Osteocyte (in vitro differentiated cells): ENCODE measurements at regions not wholly inside any gene's neighbourhood (a gene's known extent, or its start where the extent isn't known, plus 50 kb on each side); places are given as distances from the start of the nearest gene placed in this dataset.
"Not testable (repeated sequence)": the region's sequence is repeated elsewhere in the genome, so short reads cannot be mapped to it uniquely, and the experiment has no call there.

Experiments
- DNase-seq: peaks from one replicate; pipeline ENCODE4 v3.0.0; 2021; ENCODE audit warnings: mixed read lengths; ENCODE audit not compliant: unreplicated experiment; ENCODE audit errors: extremely low spot score
- H3K27ac Mint-ChIP-seq: one replicate; pipeline ENCODE4 v1.8.0; 2021; ENCODE audit warnings: mild to moderate bottlenecking, mixed read lengths; ENCODE audit not compliant: unreplicated experiment
- H3K27me3 Mint-ChIP-seq: one replicate; pipeline ENCODE4 v1.8.0; 2021; ENCODE audit warnings: mixed read lengths; ENCODE audit not compliant: unreplicated experiment
- H3K36me3 Mint-ChIP-seq: one replicate; pipeline ENCODE4 v1.8.0; 2021; ENCODE audit warnings: mixed read lengths; ENCODE audit not compliant: unreplicated experiment
- H3K4me1 Mint-ChIP-seq: one replicate; pipeline ENCODE4 v1.8.0; 2021; ENCODE audit warnings: mixed read lengths; ENCODE audit not compliant: unreplicated experiment
- H3K4me3 Mint-ChIP-seq: one replicate; pipeline ENCODE4 v1.8.0; 2021; ENCODE audit warnings: mild to moderate bottlenecking, moderate library complexity, mixed read lengths; ENCODE audit not compliant: unreplicated experiment
- H3K9me3 Mint-ChIP-seq: one replicate; pipeline ENCODE4 v1.8.0; 2021; ENCODE audit warnings: mixed read lengths; ENCODE audit not compliant: unreplicated experiment
- TF ChIP-seq, protein P1 (sequence below): fragments of 200-600 bp; sonication (generic); IDR thresholded peaks from 2 replicates; pipeline ENCODE4 v1.5.0; 2021; ENCODE audit warnings: antibody characterized with exemption, mild to moderate bottlenecking, moderate library complexity

DNA sequence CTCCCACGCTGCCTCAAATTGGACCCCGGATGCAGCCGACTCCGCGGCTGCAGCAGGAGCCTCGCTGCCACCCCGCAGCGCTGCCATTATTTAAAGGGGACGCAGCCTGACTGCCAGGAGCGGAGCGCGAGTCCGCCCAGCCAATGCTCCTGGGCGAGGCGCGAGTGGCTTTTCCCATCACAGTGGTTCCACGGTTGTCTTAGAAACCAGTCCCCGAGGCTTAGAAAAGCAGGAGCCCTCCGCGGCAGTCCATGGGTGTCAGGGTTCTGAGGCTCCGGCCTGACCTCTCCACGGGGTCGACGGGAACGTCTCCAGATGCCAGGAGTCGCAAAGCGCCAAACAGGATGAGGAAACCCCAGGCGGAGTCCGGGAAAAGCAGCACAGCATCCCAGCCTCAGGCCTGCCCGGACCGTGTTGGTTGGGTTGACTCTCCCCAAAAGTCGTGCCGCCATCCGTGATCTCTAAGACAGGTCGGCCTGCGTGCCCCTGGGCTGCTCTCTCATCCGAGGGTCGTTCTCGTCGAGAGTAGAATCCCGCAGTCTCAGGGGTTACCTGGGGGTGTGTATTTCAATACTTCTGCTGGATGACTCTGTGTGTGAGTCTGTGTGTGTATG, 975.8 kb upstream of the DEFB115 start:
- H3K36me3 Mint-ChIP-seq: no peaks in the 10 kb centered on the region
- no peak overlapping the region for H3K27ac Mint-ChIP-seq
- TF ChIP-seq, protein P1, sequence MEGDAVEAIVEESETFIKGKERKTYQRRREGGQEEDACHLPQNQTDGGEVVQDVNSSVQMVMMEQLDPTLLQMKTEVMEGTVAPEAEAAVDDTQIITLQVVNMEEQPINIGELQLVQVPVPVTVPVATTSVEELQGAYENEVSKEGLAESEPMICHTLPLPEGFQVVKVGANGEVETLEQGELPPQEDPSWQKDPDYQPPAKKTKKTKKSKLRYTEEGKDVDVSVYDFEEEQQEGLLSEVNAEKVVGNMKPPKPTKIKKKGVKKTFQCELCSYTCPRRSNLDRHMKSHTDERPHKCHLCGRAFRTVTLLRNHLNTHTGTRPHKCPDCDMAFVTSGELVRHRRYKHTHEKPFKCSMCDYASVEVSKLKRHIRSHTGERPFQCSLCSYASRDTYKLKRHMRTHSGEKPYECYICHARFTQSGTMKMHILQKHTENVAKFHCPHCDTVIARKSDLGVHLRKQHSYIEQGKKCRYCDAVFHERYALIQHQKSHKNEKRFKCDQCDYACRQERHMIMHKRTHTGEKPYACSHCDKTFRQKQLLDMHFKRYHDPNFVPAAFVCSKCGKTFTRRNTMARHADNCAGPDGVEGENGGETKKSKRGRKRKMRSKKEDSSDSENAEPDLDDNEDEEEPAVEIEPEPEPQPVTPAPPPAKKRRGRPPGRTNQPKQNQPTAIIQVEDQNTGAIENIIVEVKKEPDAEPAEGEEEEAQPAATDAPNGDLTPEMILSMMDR: no peak
- H3K4me3 Mint-ChIP-seq: no peak overlapping the region
- DNase-seq: no peak
- H3K4me1 Mint-ChIP-seq: no peaks in the 10 kb centered on the region
- peaks cover 16% of the 10 kb centered on the region for H3K9me3 Mint-ChIP-seq
- H3K27me3 Mint-ChIP-seq: no peaks in the 10 kb centered on the region

DNA sequence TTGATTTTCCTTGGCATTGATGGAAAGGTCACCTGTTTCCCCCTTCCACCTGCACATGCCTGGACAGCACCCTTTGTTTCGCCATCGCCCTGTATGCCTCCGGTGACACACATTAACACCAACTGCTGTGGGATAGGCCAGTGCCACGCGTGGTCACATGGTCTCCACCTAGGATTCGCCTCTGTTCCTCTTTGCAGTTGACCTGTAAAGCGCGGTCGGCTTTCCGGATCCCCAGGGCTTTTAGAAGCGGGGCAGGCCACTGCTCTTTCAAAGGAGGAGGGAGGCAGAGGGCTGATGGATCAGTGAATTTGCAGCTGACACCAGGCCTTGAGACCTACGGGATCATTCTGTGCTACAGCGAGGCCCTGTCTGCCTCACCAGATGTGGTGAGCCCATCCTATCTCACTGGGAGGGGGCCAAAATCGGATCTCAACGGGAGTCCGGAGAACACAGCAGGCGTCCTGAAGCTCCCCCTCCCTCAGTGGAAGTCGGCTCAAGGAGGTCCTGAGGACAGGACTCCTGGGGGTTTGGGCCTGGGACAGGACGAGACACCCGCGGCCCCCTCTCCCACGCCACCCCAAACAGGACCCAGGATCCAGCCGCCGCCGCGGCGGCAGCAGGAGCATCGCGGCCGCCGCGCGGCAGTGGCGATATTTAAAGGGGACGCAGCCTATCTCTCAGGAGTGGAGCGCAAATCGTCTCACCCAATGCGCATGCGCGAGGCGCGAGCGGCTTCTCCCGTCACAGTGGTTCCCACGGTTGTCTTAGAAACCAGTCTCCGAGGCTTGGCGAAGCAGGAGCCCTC, 973.8 kb upstream of the DEFB115 start:
- H3K4me1 Mint-ChIP-seq, H3K4me3 Mint-ChIP-seq, DNase-seq, H3K36me3 Mint-ChIP-seq, H3K27ac Mint-ChIP-seq, H3K27me3 Mint-ChIP-seq: not testable (repeated sequence)
- H3K9me3 Mint-ChIP-seq: peaks cover 21% of the 10 kb centered on the region

DNA sequence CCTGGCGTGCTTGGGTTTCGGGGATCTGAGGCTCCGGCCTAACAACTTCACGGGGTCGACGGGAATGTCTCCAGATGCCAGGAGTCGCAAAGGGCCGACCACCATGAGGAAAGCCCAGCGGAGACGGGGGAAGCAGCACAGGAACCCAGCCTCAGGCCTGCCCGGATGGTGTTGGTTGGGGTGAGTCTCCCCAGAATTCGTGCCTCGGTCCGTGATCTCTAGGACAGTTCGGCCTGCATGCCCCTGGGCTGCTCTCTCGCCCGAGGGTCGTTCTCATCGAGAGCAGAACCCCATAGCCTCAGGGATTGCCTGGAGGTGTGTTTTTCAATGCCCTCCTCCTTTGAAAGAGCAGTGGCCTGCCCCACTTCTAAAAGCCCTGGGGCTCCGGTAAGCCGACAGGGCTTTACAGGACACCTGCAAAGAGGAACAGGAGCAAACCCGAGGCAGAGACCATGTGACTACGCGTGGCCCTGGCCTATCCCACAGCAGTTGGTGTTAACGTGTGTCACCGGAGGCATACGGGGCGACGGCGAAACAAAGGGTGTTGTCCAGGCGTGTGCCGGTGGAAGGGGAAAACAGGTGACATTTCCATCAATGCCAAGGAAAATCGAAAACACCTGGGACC, 973.1 kb upstream of the DEFB115 start:
- no peaks in the 10 kb centered on the region for H3K27me3 Mint-ChIP-seq
- no peak overlapping the region for H3K4me3 Mint-ChIP-seq
- TF ChIP-seq, protein P1: no peak
- no peak overlapping the region for H3K27ac Mint-ChIP-seq
- peaks cover 21% of the 10 kb centered on the region for H3K9me3 Mint-ChIP-seq
- no peak for DNase-seq
- H3K36me3 Mint-ChIP-seq: no peaks in the 10 kb centered on the region
- H3K4me1 Mint-ChIP-seq: no peaks in the 10 kb centered on the region

DNA sequence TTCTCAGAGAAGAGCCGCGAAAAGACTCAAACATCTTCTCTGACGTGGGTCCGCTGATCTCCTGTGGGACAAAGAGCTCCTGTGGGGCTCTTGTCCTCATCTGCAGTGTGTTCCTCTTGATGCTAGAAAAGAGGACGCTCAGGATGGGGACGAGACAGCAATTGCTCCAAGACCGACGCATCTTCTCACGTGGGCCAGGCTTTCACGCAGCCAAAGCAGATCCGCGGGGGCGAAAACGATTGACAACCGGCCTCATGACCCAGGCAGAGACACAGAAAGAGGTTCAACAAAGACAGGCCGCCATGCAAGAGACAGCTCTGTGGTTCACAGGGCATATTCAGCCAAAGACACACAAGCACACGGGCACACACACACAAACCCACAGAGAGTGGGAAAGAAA, 971.8 kb upstream of the DEFB115 start:
- H3K4me3 Mint-ChIP-seq: no peak overlapping the region
- TF ChIP-seq, protein P1: no peak
- peaks cover 18% of the 10 kb centered on the region for H3K9me3 Mint-ChIP-seq
- DNase-seq: no peak
- H3K36me3 Mint-ChIP-seq: no peaks in the 10 kb centered on the region
- no peaks in the 10 kb centered on the region for H3K27me3 Mint-ChIP-seq
- H3K4me1 Mint-ChIP-seq: no peaks in the 10 kb centered on the region
- H3K27ac Mint-ChIP-seq: no peak overlapping the region

DNA sequence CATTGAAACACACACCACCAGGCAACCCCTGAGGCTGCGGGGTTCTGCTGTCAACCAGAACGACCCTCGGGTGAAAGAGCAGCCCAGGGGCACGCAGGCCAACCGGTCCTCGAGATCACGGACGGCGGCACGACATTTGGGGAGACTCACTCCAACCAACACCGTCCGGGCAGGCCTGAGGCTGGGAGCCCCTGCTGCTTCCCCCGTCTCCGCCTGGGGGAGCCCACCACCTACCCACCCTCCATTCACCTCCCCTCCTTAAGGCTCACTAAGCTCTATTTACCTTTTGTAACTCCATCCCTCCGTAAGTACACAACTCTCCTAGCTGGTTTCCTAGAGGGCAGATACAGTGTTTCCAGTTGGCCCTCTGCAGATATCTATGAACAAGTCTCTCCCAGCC, 971.3 kb upstream of the DEFB115 start:
- no peaks in the 10 kb centered on the region for H3K36me3 Mint-ChIP-seq
- no peak overlapping the region for H3K4me3 Mint-ChIP-seq
- TF ChIP-seq, protein P1: no peak
- peaks cover 21% of the 10 kb centered on the region for H3K9me3 Mint-ChIP-seq
- no peak for DNase-seq
- H3K27ac Mint-ChIP-seq: no peak overlapping the region
- H3K4me1 Mint-ChIP-seq: no peaks in the 10 kb centered on the region
- H3K27me3 Mint-ChIP-seq: no peaks in the 10 kb centered on the region

DNA sequence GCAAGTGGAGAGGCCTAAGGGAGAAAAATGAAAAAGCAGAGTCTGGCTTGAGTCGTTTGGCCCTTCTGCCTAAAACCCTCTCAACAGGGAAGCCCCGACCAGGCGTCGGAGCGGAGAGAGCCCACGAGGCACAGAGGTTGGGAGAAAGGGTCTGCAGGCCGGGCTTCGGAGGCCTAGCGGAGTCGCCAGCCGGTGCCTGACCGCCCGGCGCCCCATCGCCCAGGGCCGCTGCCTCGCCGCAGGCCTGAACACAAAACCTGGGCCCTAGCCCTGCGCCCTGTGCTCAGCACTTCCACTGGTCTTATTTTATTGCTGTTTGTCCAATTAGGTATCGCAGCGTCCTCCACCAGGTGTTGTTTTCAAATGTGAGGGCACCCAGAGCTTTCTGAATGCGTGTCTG, 970.0 kb upstream of the DEFB115 start:
- not testable (repeated sequence) for H3K27ac Mint-ChIP-seq, H3K36me3 Mint-ChIP-seq

More for the DNA sequence above, 970.0 kb upstream of the DEFB115 start:
- H3K9me3 Mint-ChIP-seq: peaks cover 17% of the 10 kb centered on the region
- not testable (repeated sequence) for H3K4me3 Mint-ChIP-seq, H3K4me1 Mint-ChIP-seq, H3K27me3 Mint-ChIP-seq, DNase-seq
